Endothelial cell of umbilical vein (primary cell): ENCODE measurements at regions not wholly inside any gene's neighbourhood (a gene's known extent, or its start where the extent isn't known, plus 50 kb on each side); places are given as distances from the start of the nearest gene placed in this dataset.

ENCODE experiments used
- CTCF ChIP-seq, 2 donors: IDR thresholded peaks; 1 replicate in 1 of 2; 2 replicates in 1 of 2; pipeline ENCODE4 v1.5.1; 2011; ENCODE audit warnings: low read length in 2 of 2, mild to moderate bottlenecking in 2 of 2, moderate library complexity in 2 of 2, control low read depth in 1 of 2, inconsistent platforms in 1 of 2, low read depth in 1 of 2; ENCODE audit not compliant: insufficient read depth in 1 of 2; ENCODE audit errors: extremely low read depth in 1 of 2
- EZH2 ChIP-seq: IDR thresholded peaks from 2 replicates; pipeline ENCODE4 v1.6.1; 2012; ENCODE audit warnings: borderline replicate concordance, low read depth, mild to moderate bottlenecking, moderate library complexity, low read length, inconsistent platforms; ENCODE audit not compliant: severe bottlenecking
- FOS ChIP-seq: IDR thresholded peaks from 2 replicates; pipeline ENCODE4 v1.6.1; 2011; ENCODE audit warnings: mild to moderate bottlenecking, low read length, moderate library complexity, borderline replicate concordance; ENCODE audit not compliant: insufficient read depth
- MAX ChIP-seq: IDR thresholded peaks from 2 replicates; pipeline ENCODE4 v1.6.1; 2011; ENCODE audit not compliant: insufficient read depth, insufficient read length
- MYC ChIP-seq: IDR thresholded peaks from one replicate; pipeline ENCODE4 v1.6.1; 2011; ENCODE audit warnings: mild to moderate bottlenecking, low read depth, low read length
- POLR2A ChIP-seq: IDR thresholded peaks from 2 replicates; pipeline ENCODE4 v1.6.1; 2012; ENCODE audit warnings: low read depth, mild to moderate bottlenecking, control low read depth, low read length
- POLR2AphosphoS5 ChIP-seq: IDR thresholded peaks from 2 replicates; pipeline ENCODE4 v1.6.1; 2012; ENCODE audit warnings: low read depth, mild to moderate bottlenecking, control low read depth, low read length, moderate library complexity; ENCODE audit not compliant: insufficient read depth

GRCh38 chr1:67517046-67517445 lies 86.8 kb upstream of the SERBP1 start:
- TF ChIP-seq CTCF (IDR thresholded peaks at IDR 0.05; ENCODE audit: extremely low read depth in 1 of 2, insufficient read depth in 1 of 2, low read depth in 1 of 2, low read length in 2 of 2): no peak
- TF ChIP-seq EZH2: no peak
- TF ChIP-seq FOS: no peak
- TF ChIP-seq MYC: no peak
- no peak for TF ChIP-seq POLR2A
- no peak for TF ChIP-seq POLR2AphosphoS5
- TF ChIP-seq MAX: no peak
